Gastroesophageal sphincter (tissue), 4 donors: ENCODE measurements at regions not wholly inside any gene's neighbourhood (a gene's known extent, or its start where the extent isn't known, plus 50 kb on each side); places are given as distances from the start of the nearest gene placed in this dataset.

Experiments used
- ATAC-seq: fragments of 150-250 bp; one replicate; pipeline ENCODE4 v1.9.1; 2016; ENCODE audit warnings: mild to moderate bottlenecking, moderate library complexity
- H3K27ac ChIP-seq, 4 donors: fragments of 200-600 bp; sonication (generic) in 3 of 4; 1 replicate in 3 of 4; 2 replicates in 1 of 4; pipeline ENCODE4 v1.5.1; 2016 to 2019
- H3K27me3 ChIP-seq: fragments of 200-600 bp; sonication (generic); one replicate; pipeline ENCODE4 v1.5.1; 2019
- H3K36me3 ChIP-seq, 2 donors: fragments of 200-600 bp; sonication (generic); one replicate each; pipeline ENCODE4 v1.5.1; 2019; ENCODE audit warnings: control low read depth in 1 of 2
- H3K4me1 ChIP-seq, 3 donors: fragments of 200-600 bp; sonication (generic); 1 replicate in 2 of 3; 2 replicates in 1 of 3; pipeline ENCODE4 v1.5.1; 2016 to 2019; ENCODE audit warnings: control low read depth in 2 of 3
- H3K4me3 ChIP-seq, 2 donors: fragments of 200-600 bp; sonication (generic); one replicate each; pipeline ENCODE4 v1.5.1; 2019; ENCODE audit warnings: mild to moderate bottlenecking in 1 of 2, moderate library complexity in 1 of 2
- H3K9me3 ChIP-seq, 3 donors: fragments of 200-600 bp; sonication (generic); one replicate each; pipeline ENCODE4 v1.5.1; 2017 to 2019; ENCODE audit warnings: control low read depth in 2 of 3
- EP300 ChIP-seq: sonication (generic); formaldehyde crosslinking; IDR thresholded peaks from one replicate; pipeline ENCODE4 v1.6.1; 2017; ENCODE audit warnings: antibody characterized with exemption, mild to moderate bottlenecking
- POLR2A ChIP-seq, 2 donors: fragments of 450-650 bp; IDR thresholded peaks; one replicate each; pipeline ENCODE4 v1.6.1; 2017; ENCODE audit warnings: antibody characterized with exemption in 2 of 2, mild to moderate bottlenecking in 2 of 2, moderate library complexity in 1 of 2
- POLR2AphosphoS5 ChIP-seq: sonication (generic); formaldehyde crosslinking; IDR thresholded peaks from one replicate; pipeline ENCODE4 v1.6.1; 2017; ENCODE audit warnings: antibody characterized with exemption
- WGBS, 2 donors: methylation state at CpG; one replicate each; pipeline ENCODE4 v1.1.5; 2018; ENCODE audit warnings: low coverage in 1 of 2; 5-methylcytosine and 5-hydroxymethylcytosine counted together
- TF ChIP-seq, protein P1 (sequence below), 4 experiments: fragments of 200-600 bp in 2 of 4; fragments of 450-650 bp in 2 of 4; sonication (generic) in 1 of 4; IDR thresholded peaks; one replicate each; pipeline ENCODE4 v1.5.1; 2017 to 2019; ENCODE audit warnings: antibody characterized with exemption in 4 of 4, mild to moderate bottlenecking in 2 of 4, moderate library complexity in 2 of 4

DNA sequence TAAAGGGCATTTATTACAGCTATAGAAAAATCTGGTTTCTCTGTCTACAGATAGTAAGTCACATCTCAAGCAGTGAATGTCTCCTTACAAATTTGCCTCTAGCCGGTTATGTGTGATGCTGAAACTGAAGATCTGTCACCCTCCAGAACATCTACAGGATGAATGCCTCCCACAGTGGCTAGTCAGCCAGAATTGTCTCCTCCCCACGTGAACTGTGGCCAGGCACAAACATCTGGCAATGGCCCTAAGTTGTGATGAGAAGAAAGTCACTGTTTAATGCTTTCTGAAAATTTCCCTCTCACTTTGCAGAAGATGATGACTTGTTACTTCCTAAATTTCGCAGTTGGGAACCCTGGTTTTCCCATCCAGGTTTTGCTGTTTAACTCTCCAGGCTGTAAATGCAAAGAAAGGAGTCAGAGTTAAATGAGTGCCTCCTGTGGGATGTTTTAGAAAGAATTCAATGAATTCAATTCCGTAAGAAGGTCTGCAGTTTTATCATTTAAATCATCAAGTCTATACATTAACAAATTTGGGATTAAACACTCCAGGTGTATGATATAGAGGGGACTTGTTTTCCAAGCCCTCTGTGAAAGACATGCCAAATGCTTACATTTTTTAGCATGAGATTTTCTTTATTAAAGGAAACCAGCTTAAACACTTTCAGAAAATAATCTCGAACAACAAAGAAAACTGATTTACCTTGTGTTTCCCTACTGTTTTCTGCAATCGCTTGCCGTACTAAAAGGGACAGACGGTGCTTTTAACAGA is 55.4 kb upstream of the TLR3 start:
- H3K9me3 ChIP-seq: peaks cover 0 to 2% (median 0%) of the 10 kb centered on the region in 3 donors
- H3K36me3 ChIP-seq: no peaks in the 10 kb centered on the region
- TF ChIP-seq, protein P1, sequence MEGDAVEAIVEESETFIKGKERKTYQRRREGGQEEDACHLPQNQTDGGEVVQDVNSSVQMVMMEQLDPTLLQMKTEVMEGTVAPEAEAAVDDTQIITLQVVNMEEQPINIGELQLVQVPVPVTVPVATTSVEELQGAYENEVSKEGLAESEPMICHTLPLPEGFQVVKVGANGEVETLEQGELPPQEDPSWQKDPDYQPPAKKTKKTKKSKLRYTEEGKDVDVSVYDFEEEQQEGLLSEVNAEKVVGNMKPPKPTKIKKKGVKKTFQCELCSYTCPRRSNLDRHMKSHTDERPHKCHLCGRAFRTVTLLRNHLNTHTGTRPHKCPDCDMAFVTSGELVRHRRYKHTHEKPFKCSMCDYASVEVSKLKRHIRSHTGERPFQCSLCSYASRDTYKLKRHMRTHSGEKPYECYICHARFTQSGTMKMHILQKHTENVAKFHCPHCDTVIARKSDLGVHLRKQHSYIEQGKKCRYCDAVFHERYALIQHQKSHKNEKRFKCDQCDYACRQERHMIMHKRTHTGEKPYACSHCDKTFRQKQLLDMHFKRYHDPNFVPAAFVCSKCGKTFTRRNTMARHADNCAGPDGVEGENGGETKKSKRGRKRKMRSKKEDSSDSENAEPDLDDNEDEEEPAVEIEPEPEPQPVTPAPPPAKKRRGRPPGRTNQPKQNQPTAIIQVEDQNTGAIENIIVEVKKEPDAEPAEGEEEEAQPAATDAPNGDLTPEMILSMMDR (IDR thresholded peaks at IDR 0.05): no peak
- TF ChIP-seq POLR2A (IDR thresholded peaks at IDR 0.05) (no peak), EP300 (no peak), POLR2AphosphoS5 (no peak)
- 75 to 77% methylated on average over 7 to 8 of the region's 8 CpGs for WGBS, 2 donors
- H3K4me1 ChIP-seq: peaks cover 0 to 10% (median 0%) of the 10 kb centered on the region in 3 donors
- H3K27ac ChIP-seq: no peak overlapping the region
- no peak overlapping the region for H3K4me3 ChIP-seq
- H3K27me3 ChIP-seq: no peaks in the 10 kb centered on the region
- no peak for ATAC-seq

GRCh38 chr4:186015212-186015817 is 53.6 kb upstream of the TLR3 start:
- TF ChIP-seq POLR2AphosphoS5 (no peak), EP300 (no peak), POLR2A (IDR thresholded peaks at IDR 0.05) (no peak)
- TF ChIP-seq, protein P1 (IDR thresholded peaks at IDR 0.05): no peak
- Histone ChIP-seq H3K27me3 (no peaks in the 10 kb centered on the region), H3K27ac (no peak overlapping the region), H3K4me3 (no peak overlapping the region), H3K4me1 (no peaks in the 10 kb centered on the region), H3K36me3 (no peaks in the 10 kb centered on the region), H3K9me3 (peaks cover 0 to 6% (median 0%) of the 10 kb centered on the region in 3 donors)
- ATAC-seq: no peak
- 77 to 87% methylated on average over 9 to 12 of the region's 12 CpGs for WGBS, 2 donors

DNA sequence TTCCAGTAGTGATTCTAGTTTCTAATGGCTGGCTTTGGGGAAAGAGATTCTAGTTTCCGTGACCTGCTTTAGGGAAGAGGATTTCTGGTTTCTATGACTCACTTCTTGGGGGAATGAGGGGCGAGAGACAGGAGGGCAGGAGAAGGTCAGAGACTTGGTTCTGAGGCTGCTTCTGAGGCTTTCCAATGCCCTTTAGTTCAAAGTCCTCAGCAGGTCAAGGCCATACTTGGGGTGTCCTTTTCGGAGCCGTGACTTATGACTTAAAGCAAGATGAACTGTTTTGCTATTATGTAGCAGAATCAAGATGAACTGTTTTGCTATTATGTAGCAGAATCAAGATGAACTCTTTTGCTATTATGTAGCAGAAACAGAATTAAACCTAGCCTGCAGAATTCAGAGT is 52.2 kb upstream of the TLR3 start:
- H3K4me1 ChIP-seq: peaks cover 0 to 11% (median 1%) of the 10 kb centered on the region in 3 donors
- TF ChIP-seq POLR2AphosphoS5: no peak
- no peak for TF ChIP-seq POLR2A (IDR thresholded peaks at IDR 0.05)
- TF ChIP-seq, protein P1 (IDR thresholded peaks at IDR 0.05): no peak
- TF ChIP-seq EP300: no peak
- peaks cover 0 to 6% (median 0%) of the 10 kb centered on the region in 3 donors for H3K9me3 ChIP-seq
- ATAC-seq: no peak
- no peak overlapping the region for H3K27ac ChIP-seq
- H3K36me3 ChIP-seq: no peaks in the 10 kb centered on the region
- no peaks in the 10 kb centered on the region for H3K27me3 ChIP-seq
- no peak overlapping the region for H3K4me3 ChIP-seq
- 89 to 92% methylated on average over 3 to 4 of the region's 4 CpGs for WGBS, 2 donors

DNA sequence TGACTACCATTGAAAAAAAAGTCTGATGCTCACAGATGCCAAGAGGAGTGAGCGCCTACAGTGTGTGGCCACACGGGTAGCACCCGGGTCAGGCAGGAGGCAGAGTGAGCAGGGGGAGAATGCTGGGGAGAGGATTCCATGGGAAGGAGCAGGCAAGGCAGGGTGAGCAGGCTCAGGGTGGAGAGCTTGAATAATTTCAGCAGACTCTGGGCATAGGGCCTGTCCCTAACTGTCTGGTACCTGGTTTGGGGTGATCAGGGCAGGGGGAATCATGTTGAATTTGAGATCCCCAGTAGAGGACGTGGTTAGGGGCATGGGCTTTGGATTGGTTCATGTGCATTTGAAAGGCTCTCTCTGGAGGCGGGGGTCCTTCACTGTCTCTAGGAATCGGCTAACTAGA is 51.2 kb upstream of the TLR3 start:
- Histone ChIP-seq H3K4me1 (peaks cover 0 to 13% (median 2%) of the 10 kb centered on the region in 3 donors), H3K9me3 (peaks cover 0 to 6% (median 0%) of the 10 kb centered on the region in 3 donors), H3K27me3 (no peaks in the 10 kb centered on the region), H3K36me3 (no peaks in the 10 kb centered on the region), H3K27ac (no peak overlapping the region), H3K4me3 (no peak overlapping the region)
- TF ChIP-seq EP300: no peak
- no peak for ATAC-seq
- 93% methylated on average over 6 of the region's 6 CpGs; no CpG with 5 or more reads in 1 of the 2 donors for WGBS, 2 donors

DNA sequence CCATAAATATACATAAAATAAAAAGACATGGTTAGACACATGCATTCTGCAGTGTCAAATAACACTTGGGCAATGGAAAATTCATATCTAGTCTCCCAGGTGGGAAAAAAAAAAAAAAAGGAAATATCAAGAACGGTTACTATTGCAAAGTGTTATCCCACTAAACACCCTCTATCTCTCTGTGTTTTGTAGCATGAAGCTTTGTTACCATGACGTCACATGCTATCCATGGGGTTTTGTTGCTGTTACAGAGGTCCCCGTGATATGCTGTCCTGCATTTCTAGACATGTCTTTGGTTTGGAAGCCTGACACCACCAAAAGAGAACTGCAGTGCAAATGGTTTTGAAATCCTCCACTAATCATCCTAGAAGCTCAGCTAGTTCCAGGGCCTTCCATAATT is 50.7 kb upstream of the TLR3 start:
- no peak for ATAC-seq
- WGBS, 2 donors: 56 to 63% methylated on average over 3 of the region's 3 CpGs

More for the DNA sequence above, 50.7 kb upstream of the TLR3 start:
- H3K4me3 ChIP-seq: no peak overlapping the region
- no peak overlapping the region for H3K27ac ChIP-seq
- TF ChIP-seq POLR2AphosphoS5 (no peak), EP300 (no peak), POLR2A (IDR thresholded peaks at IDR 0.05) (no peak)
- TF ChIP-seq, protein P1 (IDR thresholded peaks at IDR 0.05): no peak
- no peaks in the 10 kb centered on the region for H3K36me3 ChIP-seq
- H3K4me1 ChIP-seq: peaks cover 0 to 13% (median 2%) of the 10 kb centered on the region in 3 donors
- no peaks in the 10 kb centered on the region for H3K27me3 ChIP-seq
- H3K9me3 ChIP-seq: peaks cover 0 to 6% (median 0%) of the 10 kb centered on the region in 3 donors
